Neural progenitor cell (in vitro differentiated cells): ENCODE measurements at regions not wholly inside any gene's neighbourhood (a gene's known extent, or its start where the extent isn't known, plus 50 kb on each side); places are given as distances from the start of the nearest gene placed in this dataset.

Experiments
- CTCF ChIP-seq: fragments of 200-600 bp; sonication (generic); IDR thresholded peaks from 2 replicates; pipeline ENCODE4 v1.5.1; 2017; ENCODE audit warnings: antibody characterized with exemption, mild to moderate bottlenecking
- EZH2phosphoT487 ChIP-seq: fragments of 200-600 bp; sonication (generic); IDR thresholded peaks from 2 replicates; pipeline ENCODE4 v1.6.1; 2017; ENCODE audit warnings: antibody characterized with exemption

GRCh38 chr22:49181942-49182341 lies 645.7 kb downstream of the BRD1 start:
- no peak for TF ChIP-seq CTCF
- TF ChIP-seq EZH2phosphoT487: no peak
